Amniotic stem cell (primary cell): ENCODE measurements at regions not wholly inside any gene's neighbourhood (a gene's known extent, or its start where the extent isn't known, plus 50 kb on each side); places are given as distances from the start of the nearest gene placed in this dataset.
"Not testable (repeated sequence)": the region's sequence is repeated elsewhere in the genome, so short reads cannot be mapped to it uniquely, and the experiment has no call there.

Source experiments
- DNase-seq: peaks from one replicate; lab custom pipeline; 2025; lab: John Stamatoyannopoulos, UW

DNA sequence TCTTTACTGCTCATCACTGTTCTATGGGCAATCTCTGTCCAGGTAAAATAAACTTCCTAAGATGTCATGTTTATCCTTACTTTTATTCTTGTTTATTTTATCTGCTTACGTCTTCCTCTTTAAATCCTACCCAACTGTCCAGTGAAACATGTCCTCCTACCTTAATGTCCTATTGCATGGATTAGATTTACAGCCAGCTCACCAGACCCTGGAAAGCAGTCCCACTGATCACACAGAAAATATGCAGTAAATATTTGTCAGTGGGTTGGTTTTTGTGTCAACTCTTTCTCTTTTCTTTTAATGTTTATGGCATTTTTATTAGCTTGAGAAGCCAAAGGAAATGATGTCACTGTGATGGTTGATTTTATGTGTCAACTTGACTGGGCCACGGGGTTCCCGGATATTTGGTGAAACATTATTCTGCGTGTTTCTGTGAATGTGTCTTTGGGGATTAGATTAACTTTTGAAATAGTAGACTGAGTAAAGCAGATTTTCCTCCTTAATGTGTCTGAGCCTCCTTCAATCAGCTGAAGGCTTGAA, 258.3 kb downstream of the SRGAP2C start:
- no peak for DNase-seq

GRCh38 chr1:121444096-121444495, 259.3 kb downstream of the SRGAP2C start:
- no peak for DNase-seq

DNA sequence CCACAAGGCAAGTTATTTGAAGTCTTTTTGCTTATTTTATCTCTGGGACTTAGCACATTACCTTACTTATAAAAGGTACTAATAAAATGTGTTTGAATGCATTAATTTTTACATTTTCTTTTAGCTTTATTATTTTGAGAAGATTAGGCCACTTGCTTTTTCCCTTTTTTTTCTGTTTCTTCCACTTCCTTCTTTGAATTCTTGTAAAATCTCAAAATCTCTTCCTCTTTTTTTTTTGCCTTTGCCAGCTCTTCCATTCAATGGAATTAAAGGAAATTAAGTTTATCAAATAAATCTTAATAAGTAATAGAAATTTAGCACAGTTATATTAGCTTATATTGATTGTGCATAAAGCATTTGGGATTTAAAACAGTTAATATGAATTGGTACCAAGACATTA, 260.9 kb downstream of the SRGAP2C start:
- no peak for DNase-seq

DNA sequence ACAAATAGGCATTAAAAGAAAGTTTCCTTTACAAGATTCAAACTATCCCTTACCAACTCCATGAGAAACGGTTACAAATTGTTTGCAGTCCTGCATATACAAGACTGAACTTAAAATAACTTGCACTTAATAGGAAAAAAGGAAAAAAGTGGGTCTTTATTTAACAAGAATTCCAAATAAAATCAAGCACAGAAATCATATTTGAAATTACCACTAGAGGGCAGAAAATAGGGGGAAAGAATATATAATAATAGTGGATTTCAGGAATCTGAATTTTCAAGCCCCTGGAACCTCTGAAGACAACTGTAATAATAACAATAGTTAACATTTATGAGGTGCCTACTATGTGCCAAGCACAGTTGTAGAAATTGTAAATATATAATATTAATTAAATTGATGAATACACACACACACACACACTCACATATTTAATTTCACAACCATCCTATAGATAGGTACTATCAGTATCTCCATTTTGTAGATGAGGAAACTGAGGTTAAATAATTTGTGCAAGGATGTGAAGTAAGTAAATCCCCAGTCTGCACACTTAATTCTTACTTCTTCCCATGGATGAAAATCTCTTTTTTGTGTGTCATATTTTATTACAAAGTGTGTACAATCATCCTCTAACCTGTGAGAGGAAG, 262.6 kb downstream of the SRGAP2C start:
- not testable (repeated sequence) for DNase-seq

GRCh38 chr1:121448064-121448463, 263.3 kb downstream of the SRGAP2C start:
- not testable (repeated sequence) for DNase-seq

GRCh38 chr1:121448851-121449250, 264.1 kb downstream of the SRGAP2C start:
- DNase-seq = no peak

DNA sequence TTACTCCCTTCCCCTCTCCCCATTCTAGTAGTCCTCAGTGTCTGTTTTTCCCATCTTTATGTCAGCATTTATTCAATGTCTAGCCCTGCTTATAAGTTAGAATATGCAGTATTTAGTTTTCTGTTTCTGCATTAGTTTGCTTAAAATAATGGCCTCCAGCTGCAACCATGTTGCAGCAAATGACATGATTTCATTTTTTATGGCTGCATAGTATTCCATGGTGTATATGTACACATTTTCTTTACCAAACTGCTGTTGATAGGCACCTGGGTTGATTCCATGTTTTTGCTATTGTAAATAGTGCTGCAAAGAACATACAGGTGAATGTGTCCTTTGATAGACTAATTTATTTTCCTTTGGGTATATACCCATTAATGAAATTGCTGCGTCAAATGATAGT, 267.7 kb downstream of the SRGAP2C start:
- no peak for DNase-seq

DNA sequence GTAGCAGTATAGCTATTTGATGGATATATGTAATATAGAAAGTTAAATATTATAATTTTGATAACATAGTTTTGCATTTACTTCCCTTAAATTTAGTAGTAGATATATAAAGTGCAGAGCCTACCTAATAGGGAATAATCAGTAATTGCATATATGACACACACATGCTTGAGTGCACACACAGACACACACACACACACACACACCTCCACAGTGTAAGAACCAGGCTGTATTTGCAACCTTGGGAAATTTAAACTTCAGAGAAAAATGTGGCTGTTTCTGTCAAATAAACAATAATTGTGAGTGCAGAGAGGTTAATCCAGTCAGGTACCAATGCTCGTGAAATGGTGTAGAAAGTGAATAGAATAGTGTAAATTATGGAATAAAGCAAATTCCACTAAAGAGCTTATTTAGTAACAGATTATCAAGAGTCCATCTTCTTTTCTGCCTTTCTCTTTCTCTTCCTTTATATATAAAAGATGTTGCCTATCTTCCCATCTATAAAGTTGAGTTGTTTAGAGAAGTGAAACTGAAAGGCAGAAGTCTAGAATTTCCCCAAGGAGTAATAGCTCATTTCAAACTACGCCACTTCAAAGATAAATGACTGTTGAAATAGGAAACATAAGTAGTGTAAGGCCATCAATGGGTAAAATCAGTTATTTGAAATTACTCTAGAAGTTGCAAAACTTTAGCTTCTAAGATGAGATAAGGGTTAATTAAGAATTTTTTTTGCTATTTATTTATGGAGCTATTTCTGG, 273.7 kb downstream of the SRGAP2C start:
- no peak for DNase-seq

DNA sequence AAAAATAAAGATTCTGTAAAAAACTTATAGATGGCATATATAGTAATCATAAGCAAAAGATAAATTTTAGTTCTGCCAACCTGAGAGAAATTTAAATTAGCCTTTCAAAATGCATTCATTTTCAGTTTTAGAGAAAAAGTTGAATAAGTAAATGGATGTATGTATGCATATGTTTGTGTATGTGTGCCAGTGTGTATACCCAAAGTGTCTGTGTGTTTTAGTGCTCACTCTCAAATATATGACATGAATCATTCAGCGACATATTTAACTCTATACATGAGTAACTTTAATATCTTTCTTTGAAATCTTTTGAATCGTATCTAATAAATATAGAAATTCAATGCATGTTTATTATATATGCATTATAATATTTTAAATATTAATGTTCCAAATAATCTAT, 274.5 kb downstream of the SRGAP2C start:
- DNase-seq = no peak

- not testable (repeated sequence) for DNase-seq
Observed at GRCh38 chr1:121469395-121469794, 284.6 kb downstream of the SRGAP2C start.

GRCh38 chr1:121470401-121470800, 285.6 kb downstream of the SRGAP2C start:
- DNase-seq = not testable (repeated sequence)

DNA sequence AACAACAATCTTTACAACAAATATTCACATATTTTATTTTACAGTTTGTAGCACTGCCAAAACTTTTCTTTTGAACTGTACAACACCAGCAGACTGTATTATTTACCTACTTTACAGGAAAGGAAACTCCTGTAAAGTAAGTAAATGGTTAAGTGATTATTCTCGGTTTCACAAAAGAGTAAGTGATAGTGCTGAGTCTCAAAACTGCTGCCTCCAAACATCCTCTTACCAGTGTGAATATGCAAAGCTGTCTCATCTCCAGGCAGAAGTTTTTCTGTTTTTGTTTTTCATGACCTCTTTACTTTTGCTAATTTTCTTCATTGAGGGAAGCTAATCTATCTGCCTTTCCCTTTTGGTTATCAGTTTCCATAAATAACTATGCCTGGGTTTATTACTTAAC, 286.7 kb downstream of the SRGAP2C start:
- no peak for DNase-seq

DNA sequence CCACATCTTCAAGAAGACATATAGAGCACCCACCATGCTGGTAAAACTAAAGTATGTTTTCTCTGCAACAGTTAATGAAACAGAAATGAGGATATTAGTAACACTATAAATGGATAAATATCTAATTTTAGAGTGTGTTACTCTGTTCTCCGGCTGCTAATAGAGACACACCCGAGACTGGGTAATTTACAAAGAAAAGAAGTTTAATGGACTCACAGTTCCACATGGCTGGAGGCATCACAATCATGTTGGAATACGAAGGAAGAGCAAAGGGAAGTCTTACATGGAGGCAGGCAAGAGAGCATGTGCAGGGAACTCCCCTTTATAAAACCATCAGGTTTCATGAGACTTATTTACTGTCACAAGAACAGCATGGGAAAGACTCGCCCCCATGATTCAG, 287.2 kb downstream of the SRGAP2C start:
- no peak for DNase-seq

- DNase-seq = no peak
Observed at GRCh38 chr1:121483234-121483633, 298.5 kb downstream of the SRGAP2C start.

DNA sequence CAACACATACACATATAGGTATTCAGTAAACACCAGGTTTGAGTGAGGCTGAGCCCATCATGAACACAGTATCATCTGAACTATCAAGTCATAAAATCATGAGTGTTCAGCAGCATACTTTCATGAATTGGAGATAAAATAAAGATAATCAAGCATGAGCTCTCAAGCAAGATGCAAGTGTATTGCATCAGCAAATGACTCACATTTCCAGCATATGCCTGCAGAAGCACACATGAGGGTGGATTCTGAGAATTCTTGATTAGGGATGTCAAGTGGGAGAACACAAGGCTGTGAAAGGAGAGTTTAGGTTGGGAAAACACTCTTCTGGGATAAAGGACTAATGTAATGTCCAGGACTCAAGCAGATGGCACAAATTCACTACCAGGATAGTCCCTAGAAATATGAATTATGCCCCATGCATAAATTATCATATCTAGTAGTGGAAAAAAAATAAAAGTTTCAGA, 299.2 kb downstream of the SRGAP2C start:
- DNase-seq = peak; percentile 16

DNA sequence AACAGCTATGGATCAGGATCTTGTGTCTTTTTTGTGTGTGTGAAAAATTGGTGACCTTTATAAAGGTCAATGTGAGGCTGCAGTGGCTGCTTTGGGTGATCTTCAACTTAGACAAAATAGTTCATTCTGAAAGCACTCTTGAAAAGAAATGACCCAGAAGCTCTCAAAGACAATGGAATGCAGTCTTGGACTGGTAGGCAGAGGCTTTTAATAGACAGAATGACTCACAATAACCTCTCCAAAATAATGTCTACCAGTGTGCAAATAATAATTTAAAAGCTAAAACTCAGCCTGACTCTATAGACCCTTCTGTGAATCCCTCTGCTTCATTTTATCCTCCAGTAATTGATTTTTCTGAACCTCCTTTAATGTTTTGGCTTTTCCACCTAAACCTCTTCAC, 310.0 kb downstream of the SRGAP2C start:
- not testable (repeated sequence) for DNase-seq

GRCh38 chr1:121511455-121511854, 326.7 kb downstream of the SRGAP2C start:
- DNase-seq = not testable (repeated sequence)

- not testable (repeated sequence) for DNase-seq
Observed at GRCh38 chr1:121511876-121512275, 327.1 kb downstream of the SRGAP2C start.

GRCh38 chr1:121515235-121515634, 330.5 kb downstream of the SRGAP2C start:
- no peak for DNase-seq

GRCh38 chr1:121516234-121516967, 331.6 kb downstream of the SRGAP2C start:
- DNase-seq = no peak

- no peak for DNase-seq
Observed at GRCh38 chr1:121517586-121518230, 332.9 kb downstream of the SRGAP2C start.

- no peak for DNase-seq
Observed at GRCh38 chr1:121518726-121519041, 333.9 kb downstream of the SRGAP2C start.
